Upper lobe of right lung (tissue), 1 donor: ENCODE measurements at regions not wholly inside any gene's neighbourhood (a gene's known extent, or its start where the extent isn't known, plus 50 kb on each side); places are given as distances from the start of the nearest gene placed in this dataset.

ENCODE experiments used
- ATAC-seq: fragments of 200-7000 bp; cut with Tn5 transposase; one replicate; pipeline ENCODE4 v1.9.1; 2020; ENCODE audit warnings: mild to moderate bottlenecking, moderate library complexity
- DNase-seq: peaks from one replicate; pipeline ENCODE4 v3.0.0-alpha.2; 2020
- H3K27ac ChIP-seq: fragments of 200-600 bp; one replicate; pipeline ENCODE4 v1.8.0; 2022
- H3K27me3 ChIP-seq: fragments of 200-600 bp; one replicate; pipeline ENCODE4 v1.8.0; 2022; ENCODE audit warnings: mild to moderate bottlenecking
- H3K36me3 ChIP-seq: fragments of 200-600 bp; one replicate; pipeline ENCODE4 v1.8.0; 2022
- H3K4me1 ChIP-seq: fragments of 200-600 bp; one replicate; pipeline ENCODE4 v1.8.0; 2022
- H3K4me3 ChIP-seq: fragments of 200-600 bp; one replicate; pipeline ENCODE4 v1.8.0; 2022; ENCODE audit warnings: mild to moderate bottlenecking
- H3K9me3 ChIP-seq: fragments of 200-600 bp; one replicate; pipeline ENCODE4 v1.8.0; 2022
- intact Hi-C: fragments of 100-400 bp; cut with DNase I; formaldehyde crosslinking; loops from one replicate; pipeline ENCODE4 v1.11.0; 2022
- TF ChIP-seq, protein P1 (sequence below): fragments of 200-600 bp; IDR thresholded peaks from one replicate; pipeline ENCODE4 v1.8.0; 2022; ENCODE audit warnings: antibody characterized with exemption
- donor health status: DM: no; HTN: yes; CAD: no; lungs with severe emphysema.

DNA sequence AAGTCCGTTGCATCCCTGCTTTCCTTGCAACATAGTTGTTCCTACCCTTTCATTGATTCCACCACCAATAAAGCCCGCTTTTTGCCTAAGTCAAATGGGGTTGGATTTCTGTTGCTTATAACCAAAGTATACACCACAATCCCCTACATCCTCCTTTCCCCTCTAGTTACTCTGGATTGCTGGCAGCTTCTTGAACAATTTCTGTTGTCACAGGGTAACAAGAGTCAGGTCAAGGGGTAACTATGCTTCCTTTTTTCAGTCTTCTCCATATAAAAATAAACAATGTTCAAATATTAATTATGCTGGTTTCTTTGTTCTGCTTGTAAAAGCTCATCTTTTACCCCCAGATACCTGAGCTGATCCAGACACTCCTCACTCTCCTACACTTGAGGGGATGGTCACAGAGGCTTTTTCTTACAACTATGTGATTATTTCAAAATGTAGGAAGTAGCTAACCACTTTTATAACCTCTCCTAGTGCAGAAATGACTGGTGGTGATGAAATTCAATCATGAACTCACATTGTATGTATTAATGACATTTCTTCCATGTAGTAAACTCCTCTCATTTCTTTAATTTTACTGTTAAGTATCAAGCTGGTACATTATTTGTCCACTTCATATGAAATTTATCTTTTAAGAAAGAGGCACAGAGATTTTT is 136.5 kb downstream of the SNX18 start:
- no peak for DNase-seq
- intact Hi-C loops, result no loop called here
- no peaks in the 10 kb centered on the region for H3K9me3 ChIP-seq
- no peaks in the 10 kb centered on the region for H3K36me3 ChIP-seq
- TF ChIP-seq, protein P1, sequence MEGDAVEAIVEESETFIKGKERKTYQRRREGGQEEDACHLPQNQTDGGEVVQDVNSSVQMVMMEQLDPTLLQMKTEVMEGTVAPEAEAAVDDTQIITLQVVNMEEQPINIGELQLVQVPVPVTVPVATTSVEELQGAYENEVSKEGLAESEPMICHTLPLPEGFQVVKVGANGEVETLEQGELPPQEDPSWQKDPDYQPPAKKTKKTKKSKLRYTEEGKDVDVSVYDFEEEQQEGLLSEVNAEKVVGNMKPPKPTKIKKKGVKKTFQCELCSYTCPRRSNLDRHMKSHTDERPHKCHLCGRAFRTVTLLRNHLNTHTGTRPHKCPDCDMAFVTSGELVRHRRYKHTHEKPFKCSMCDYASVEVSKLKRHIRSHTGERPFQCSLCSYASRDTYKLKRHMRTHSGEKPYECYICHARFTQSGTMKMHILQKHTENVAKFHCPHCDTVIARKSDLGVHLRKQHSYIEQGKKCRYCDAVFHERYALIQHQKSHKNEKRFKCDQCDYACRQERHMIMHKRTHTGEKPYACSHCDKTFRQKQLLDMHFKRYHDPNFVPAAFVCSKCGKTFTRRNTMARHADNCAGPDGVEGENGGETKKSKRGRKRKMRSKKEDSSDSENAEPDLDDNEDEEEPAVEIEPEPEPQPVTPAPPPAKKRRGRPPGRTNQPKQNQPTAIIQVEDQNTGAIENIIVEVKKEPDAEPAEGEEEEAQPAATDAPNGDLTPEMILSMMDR, result no peak
- H3K27me3 ChIP-seq, result no peaks in the 10 kb centered on the region
- H3K4me3 ChIP-seq, result no peak overlapping the region
- peaks cover 12% of the 10 kb centered on the region for H3K4me1 ChIP-seq
- no peak overlapping the region for H3K27ac ChIP-seq
- ATAC-seq, result peak; percentile 48

GRCh38 chr5:54651482-54652076 is 134.0 kb downstream of the SNX18 start:
- H3K4me1 ChIP-seq, result peaks cover 22% of the 10 kb centered on the region
- H3K27me3 ChIP-seq, result no peaks in the 10 kb centered on the region
- intact Hi-C loops, result no loop called here
- TF ChIP-seq, protein P1, result no peak
- ATAC-seq, result peak; percentile 20
- H3K27ac ChIP-seq, result no peak overlapping the region
- H3K36me3 ChIP-seq, result no peaks in the 10 kb centered on the region
- DNase-seq, result peak; percentile 85
- H3K4me3 ChIP-seq, result no peak overlapping the region
- no peaks in the 10 kb centered on the region for H3K9me3 ChIP-seq

DNA sequence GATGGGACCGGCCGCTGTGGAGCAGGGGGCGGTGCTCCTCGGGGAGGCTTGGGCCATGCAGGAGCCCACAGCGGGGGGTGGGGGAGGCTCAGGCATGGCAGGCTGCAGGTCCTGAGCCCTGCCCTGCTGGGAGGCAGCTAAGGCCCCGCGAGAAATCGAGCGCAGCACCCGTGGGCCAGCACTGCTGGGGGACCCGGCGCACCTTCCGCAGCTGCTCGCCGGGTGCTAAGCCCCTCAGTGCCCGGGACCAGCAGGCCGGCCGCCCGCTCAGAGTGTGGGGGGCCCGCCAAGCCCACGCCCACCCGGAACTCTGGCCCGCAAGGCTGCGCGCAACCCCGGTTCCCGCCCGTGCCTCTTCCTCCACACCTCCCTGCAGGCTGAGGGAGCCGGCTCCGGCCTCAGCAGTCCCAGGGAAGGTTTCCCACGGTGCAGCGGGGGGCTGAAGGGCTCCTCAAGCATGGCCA is 131.5 kb downstream of the SNX18 start:
- TF ChIP-seq, protein P1, result no peak
- Histone ChIP-seq H3K4me1 (peaks cover 42% of the 10 kb centered on the region), H3K27ac (no peak overlapping the region), H3K27me3 (no peaks in the 10 kb centered on the region), H3K36me3 (no peaks in the 10 kb centered on the region), H3K4me3 (no peak overlapping the region), H3K9me3 (no peaks in the 10 kb centered on the region)
- no peak for ATAC-seq
- no peak for DNase-seq
- intact Hi-C loops, result no loop called here

DNA sequence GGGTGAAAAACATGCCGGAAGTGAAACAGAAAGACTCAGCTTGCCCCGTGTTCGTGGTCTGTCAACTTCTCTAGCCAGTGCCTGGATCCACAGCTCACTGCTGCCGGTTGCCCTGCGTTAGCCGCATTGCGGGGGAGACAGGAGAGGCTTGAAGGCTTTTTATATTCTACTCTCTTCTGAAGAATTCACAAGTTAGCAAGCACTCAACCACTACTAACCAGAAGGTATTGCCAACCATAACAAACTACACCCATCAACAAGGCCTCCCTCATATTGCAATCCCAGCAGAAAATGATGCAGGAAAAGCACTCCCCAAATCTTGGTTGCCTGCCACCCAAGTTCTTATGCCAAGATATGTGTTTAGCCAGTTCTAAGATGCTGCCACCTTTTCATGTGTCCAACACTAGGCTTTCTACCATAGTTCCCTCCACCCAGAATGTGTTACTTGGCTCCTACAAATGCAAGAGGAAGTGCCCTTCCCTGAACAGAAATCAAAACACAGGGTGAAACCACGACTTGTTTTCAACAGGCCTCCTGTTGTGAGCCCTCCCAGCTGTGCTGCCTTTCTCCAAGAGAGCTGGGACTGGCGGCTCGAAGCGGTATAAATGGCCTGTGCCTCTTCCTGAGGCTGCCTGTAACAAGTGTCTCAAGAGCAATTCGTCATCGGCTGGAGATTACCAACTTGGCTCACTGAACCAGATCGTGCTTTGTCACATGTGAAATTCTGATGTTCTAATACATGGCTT is 129.0 kb downstream of the SNX18 start:
- peak; percentile 86 for ATAC-seq
- intact Hi-C loops, result no loop called here
- DNase-seq, result peak; percentile 75
- H3K27me3 ChIP-seq, result no peaks in the 10 kb centered on the region
- H3K4me3 ChIP-seq, result no peak overlapping the region
- H3K4me1 ChIP-seq, result peaks cover 36% of the 10 kb centered on the region
- TF ChIP-seq, protein P1, result no peak
- no peaks in the 10 kb centered on the region for H3K9me3 ChIP-seq
- no peaks in the 10 kb centered on the region for H3K36me3 ChIP-seq
- peak overlapping the region; percentile 78 for H3K27ac ChIP-seq

GRCh38 chr5:54645882-54646355 is 128.4 kb downstream of the SNX18 start:
- Histone ChIP-seq H3K4me1 (peaks cover 30% of the 10 kb centered on the region), H3K27me3 (no peaks in the 10 kb centered on the region), H3K4me3 (no peak overlapping the region), H3K9me3 (no peaks in the 10 kb centered on the region), H3K27ac (peak overlapping the region; percentile 78), H3K36me3 (no peaks in the 10 kb centered on the region)
- no peak for ATAC-seq
- DNase-seq, result no peak
- intact Hi-C loops, result no loop called here
- TF ChIP-seq, protein P1, result no peak
